A549 (cell line): ENCODE measurements at regions not wholly inside any gene's neighbourhood (a gene's known extent, or its start where the extent isn't known, plus 50 kb on each side); places are given as distances from the start of the nearest gene placed in this dataset.
A peak's percentile ranks its signal among the peaks of the same experiment; 100 is the strongest.

Experiments
- ATAC-seq, 2 experiments: fragments of 200-7000 bp in 1 of 2; fragments of >200 bp in 1 of 2; cut with Nextera tagmentation in 1 of 2; cut with Tn5 transposase in 1 of 2; 3 replicates each; pipeline versions ENCODE4 v1.8.0 to v1.9.1; 2018 to 2020; ENCODE audit warnings: mild to moderate bottlenecking in 1 of 2, moderate library complexity in 1 of 2
- CTCF ChIA-PET: fragments of 300-600 bp; sonication (Branson Sonifier 250); formaldehyde crosslinking; extraction: SDS; loops from one replicate; lab custom pipeline; 2021; ENCODE audit warnings: antibody characterized with exemption, inconsistent platforms; lab: Yijun Ruan, JAX
- POLR2A ChIA-PET: fragments of 350-600 bp; formaldehyde crosslinking; extraction: SDS; loops from one replicate; lab custom pipeline; 2021; ENCODE audit warnings: antibody characterized with exemption, inconsistent platforms; lab: Yijun Ruan, JAX
- DNase-seq, 2 experiments: peaks; one replicate each; pipeline versions ENCODE4 v3.0.0 to v3.0.0-alpha.2; 2011 to 2016; ENCODE audit warnings: low read depth in 1 of 2, low spot score in 1 of 2
- FAIRE-seq: peaks from 2 replicates; lab custom pipeline; 2011; peaks lifted over from hg19 to GRCh38; lab: Jason Lieb, UNC
- H3K27ac ChIP-seq, 2 experiments: fragments of >200 bp; sonication (Bioruptor Twin); formaldehyde crosslinking; 3 replicates each; pipeline ENCODE4 v1.5.1; 2016 to 2017
- H3K4me1 ChIP-seq: fragments of >200 bp; sonication (Bioruptor Twin); formaldehyde crosslinking; 3 replicates; pipeline ENCODE4 v1.6.1; 2016
- H3K4me2 ChIP-seq: fragments of >200 bp; sonication (Bioruptor Twin); formaldehyde crosslinking; 3 replicates; pipeline ENCODE4 v1.6.1; 2016
- H3K4me3 ChIP-seq: fragments of >200 bp; sonication (Bioruptor Twin); formaldehyde crosslinking; 3 replicates; pipeline ENCODE4 v1.5.1; 2016
- H3K9me3 ChIP-seq: fragments of >200 bp; sonication (Bioruptor Twin); formaldehyde crosslinking; 3 replicates; pipeline ENCODE4 v1.6.1; 2016
- CBX8 ChIP-seq: fragments of 200-600 bp; sonication (generic); IDR thresholded peaks from 2 replicates; pipeline ENCODE4 v1.6.1; 2016
- E2F6 ChIP-seq: IDR thresholded peaks from 2 replicates; pipeline ENCODE4 v1.6.1; 2012; ENCODE audit warnings: low read depth, borderline replicate concordance
- EHF ChIP-seq: fragments of 250-450 bp; sonication (Bioruptor Pico); IDR thresholded peaks from 2 replicates; pipeline ENCODE4 v1.5.0; 2020; ENCODE audit warnings: mild to moderate bottlenecking
- ELK1 ChIP-seq: fragments of 150-350 bp; IDR thresholded peaks from 2 replicates; pipeline ENCODE4 v1.6.1; 2014; ENCODE audit warnings: low read depth, mild to moderate bottlenecking, low read length
- EP300 ChIP-seq, 2 experiments: fragments of >200 bp; sonication (Bioruptor Twin); formaldehyde crosslinking; IDR thresholded peaks; 2 replicates in 1 of 2; 3 replicates in 1 of 2; pipeline ENCODE4 v1.6.1; 2016 to 2017
- FOSL2 ChIP-seq, 2 experiments: fragments of 450-650 bp in 1 of 2; fragments of >200 bp in 1 of 2; sonication (Bioruptor Twin) in 1 of 2; formaldehyde crosslinking; IDR thresholded peaks; 2 replicates each; pipeline versions ENCODE4 v1.5.0 to v1.6.1; 2016 to 2020; ENCODE audit warnings: mild to moderate bottlenecking in 1 of 2, moderate library complexity in 1 of 2
- GATA3 ChIP-seq: IDR thresholded peaks from 2 replicates; pipeline ENCODE4 v1.6.1; 2012; ENCODE audit warnings: borderline replicate concordance
- HEYL ChIP-seq: fragments of 250-450 bp; sonication (Bioruptor Pico); IDR thresholded peaks from 2 replicates; pipeline ENCODE4 v1.8.0; 2021; ENCODE audit warnings: mild to moderate bottlenecking, moderate library complexity
- HOXA7 ChIP-seq: fragments of 250-450 bp; sonication (Bioruptor Pico); IDR thresholded peaks from 2 replicates; pipeline ENCODE4 v1.5.0; 2020; ENCODE audit warnings: mild to moderate bottlenecking, moderate library complexity
- HOXB5 ChIP-seq: fragments of 250-450 bp; sonication (Bioruptor Pico); IDR thresholded peaks from 2 replicates; pipeline ENCODE4 v1.5.0; 2020; ENCODE audit warnings: mild to moderate bottlenecking, moderate library complexity
- JUNB ChIP-seq: fragments of >200 bp; sonication (Bioruptor Twin); formaldehyde crosslinking; IDR thresholded peaks from 2 replicates; pipeline ENCODE4 v1.6.1; 2016
- MAFK ChIP-seq: fragments of 450-650 bp; IDR thresholded peaks from 2 replicates; pipeline ENCODE4 v1.6.1; 2014; ENCODE audit not compliant: partially characterized antibody
- MAZ ChIP-seq: fragments of 150-350 bp; IDR thresholded peaks from 2 replicates; pipeline ENCODE4 v1.6.1; 2014; ENCODE audit warnings: antibody characterized with exemption, low read depth, low read length, borderline replicate concordance
- NFE2L2 ChIP-seq: fragments of 150-350 bp; conservative IDR thresholded peaks from 2 replicates; pipeline ENCODE4 v1.6.1; 2014; ENCODE audit warnings: low read length
- NPAS2 ChIP-seq: fragments of 250-450 bp; sonication (Bioruptor Pico); IDR thresholded peaks from 2 replicates; pipeline ENCODE4 v1.8.0; 2022; ENCODE audit warnings: mild to moderate bottlenecking, moderate library complexity, borderline replicate concordance
- RAD21 ChIP-seq, 2 experiments: fragments of >200 bp in 1 of 2; sonication (Bioruptor Twin) in 1 of 2; formaldehyde crosslinking in 1 of 2; IDR thresholded peaks in 1 of 2; conservative IDR thresholded peaks in 1 of 2; 2 replicates in 1 of 2; 3 replicates in 1 of 2; pipeline ENCODE4 v1.6.1; 2012 to 2018; ENCODE audit warnings: inconsistent platforms in 1 of 2
- RNF2 ChIP-seq: fragments of 200-600 bp; sonication (generic); IDR thresholded peaks from 2 replicates; pipeline ENCODE4 v1.6.1; 2016; ENCODE audit warnings: low read depth, mild to moderate bottlenecking, antibody characterized with exemption, moderate library complexity, borderline replicate concordance
- TP53 ChIP-seq: fragments of 250-450 bp; sonication (Bioruptor Pico); IDR thresholded peaks from 2 replicates; pipeline ENCODE4 v1.5.0; 2021; ENCODE audit warnings: mild to moderate bottlenecking, moderate library complexity
- ZFP36 ChIP-seq: fragments of 450-650 bp; IDR thresholded peaks from 2 replicates; pipeline ENCODE4 v1.6.1; 2014; ENCODE audit warnings: borderline replicate concordance; ENCODE audit not compliant: partially characterized antibody
- ZNF302 ChIP-seq: fragments of 250-450 bp; sonication (Bioruptor Pico); IDR thresholded peaks from 2 replicates; pipeline ENCODE4 v1.9.0; 2021; ENCODE audit warnings: inconsistent platforms, mild to moderate bottlenecking, moderate library complexity
- WGBS: methylation state at CpG from one replicate; pipeline ENCODE4 v1.1.6; 2017; ENCODE audit errors: missing lambda C conversion rate; 5-methylcytosine and 5-hydroxymethylcytosine counted together
- TF ChIP-seq, protein P1 (sequence below): fragments of 450-650 bp; IDR thresholded peaks from 2 replicates; pipeline ENCODE4 v1.6.1; 2014; ENCODE audit warnings: antibody characterized with exemption
- TF ChIP-seq, protein P2 (sequence below): fragments of 250-450 bp; sonication (Bioruptor Pico); IDR thresholded peaks from 2 replicates; pipeline ENCODE4 v1.5.0; 2021; ENCODE audit warnings: mild to moderate bottlenecking, moderate library complexity, borderline replicate concordance
- TF ChIP-seq, protein P3 (sequence below): fragments of >200 bp; sonication (Bioruptor Twin); formaldehyde crosslinking; IDR thresholded peaks from 2 replicates; pipeline ENCODE4 v1.6.1; 2016
- TF ChIP-seq, protein P4 (sequence below): IDR thresholded peaks from 2 replicates; pipeline ENCODE4 v1.6.1; 2012

- ATAC-seq = no peak
- TF ChIP-seq EP300 (IDR thresholded peaks at IDR 0.05) (no peak), MAZ (no peak), JUNB (no peak), ZNF302 (no peak), GATA3 (no peak), ZFP36 (no peak), E2F6 (no peak), NFE2L2 (no peak), RNF2 (no peak), EHF (CRISPR knock-in tag) (no peak), HOXA7 (CRISPR knock-in tag) (no peak), MAFK (no peak), NPAS2 (no peak), RAD21 (conservative IDR thresholded peaks at IDR 0.05 in 1 of 2, IDR thresholded peaks at IDR 0.05 in 1 of 2) (no peak), HOXB5 (no peak), TP53 (CRISPR knock-in tag) (no peak)
- H3K27ac ChIP-seq = peak overlapping the region; percentile 10 to 100; a peak in 4 of 6 replicates
- H3K4me2 ChIP-seq = peak overlapping the region; percentile 94
- H3K9me3 ChIP-seq = no peaks in the 10 kb centered on the region
- WGBS = 75% methylated on average over 11 of the region's 11 CpGs
- ChIA-PET POLR2A (interaction anchor here (0.6 to 0.9 kb wide), 2 partner anchors 23 to 69 kb away, joined by 3 to 4 read pairs; no protein-coding TSS in a partner anchor), CTCF (interaction anchor here (0.7 to 4.3 kb wide), 12 partner anchors 10 to 1160 kb away, joined by 3 to 38 read pairs (median 6); no protein-coding TSS in a partner anchor)
- no peak for FAIRE-seq
- H3K4me1 ChIP-seq = peaks cover 48% of the 10 kb centered on the region
- DNase-seq = no peak
- peak overlapping the region; percentile 68; the same call in 1 of the 3 replicates for H3K4me3 ChIP-seq
Measured at GRCh38 chr1:9179463-9180110, 50.7 kb upstream of the GPR157 start.

GRCh38 chr1:9180111-9180819 lies 51.4 kb upstream of the GPR157 start:
- POLR2A ChIA-PET = interaction anchor here (0.9 kb wide), 1 partner anchor 70 kb away, joined by 3 read pairs; no protein-coding TSS in a partner anchor
- Histone ChIP-seq H3K4me3 (peak overlapping the region; percentile 68), H3K9me3 (no peaks in the 10 kb centered on the region)
- peak in 1 of 2 experiments; percentile 63; a peak in 3 of 6 replicates for ATAC-seq
- no peak for TF ChIP-seq ELK1
- TF ChIP-seq ZNF302 = no peak
- peak; percentile 33; the same call in 1 of the 2 replicates for TF ChIP-seq GATA3
- TF ChIP-seq RNF2 = no peak
- TF ChIP-seq, protein P1, sequence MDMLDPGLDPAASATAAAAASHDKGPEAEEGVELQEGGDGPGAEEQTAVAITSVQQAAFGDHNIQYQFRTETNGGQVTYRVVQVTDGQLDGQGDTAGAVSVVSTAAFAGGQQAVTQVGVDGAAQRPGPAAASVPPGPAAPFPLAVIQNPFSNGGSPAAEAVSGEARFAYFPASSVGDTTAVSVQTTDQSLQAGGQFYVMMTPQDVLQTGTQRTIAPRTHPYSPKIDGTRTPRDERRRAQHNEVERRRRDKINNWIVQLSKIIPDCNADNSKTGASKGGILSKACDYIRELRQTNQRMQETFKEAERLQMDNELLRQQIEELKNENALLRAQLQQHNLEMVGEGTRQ = no peak
- TF ChIP-seq, protein P2, sequence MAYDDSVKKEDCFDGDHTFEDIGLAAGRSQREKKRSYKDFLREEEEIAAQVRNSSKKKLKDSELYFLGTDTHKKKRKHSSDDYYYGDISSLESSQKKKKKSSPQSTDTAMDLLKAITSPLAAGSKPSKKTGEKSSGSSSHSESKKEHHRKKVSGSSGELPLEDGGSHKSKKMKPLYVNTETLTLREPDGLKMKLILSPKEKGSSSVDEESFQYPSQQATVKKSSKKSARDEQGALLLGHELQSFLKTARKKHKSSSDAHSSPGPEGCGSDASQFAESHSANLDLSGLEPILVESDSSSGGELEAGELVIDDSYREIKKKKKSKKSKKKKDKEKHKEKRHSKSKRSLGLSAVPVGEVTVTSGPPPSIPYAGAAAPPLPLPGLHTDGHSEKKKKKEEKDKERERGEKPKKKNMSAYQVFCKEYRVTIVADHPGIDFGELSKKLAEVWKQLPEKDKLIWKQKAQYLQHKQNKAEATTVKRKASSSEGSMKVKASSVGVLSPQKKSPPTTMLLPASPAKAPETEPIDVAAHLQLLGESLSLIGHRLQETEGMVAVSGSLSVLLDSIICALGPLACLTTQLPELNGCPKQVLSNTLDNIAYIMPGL (CRISPR knock-in tag) = no peak
- TF ChIP-seq HEYL (CRISPR knock-in tag) = no peak
- TF ChIP-seq, protein P3, sequence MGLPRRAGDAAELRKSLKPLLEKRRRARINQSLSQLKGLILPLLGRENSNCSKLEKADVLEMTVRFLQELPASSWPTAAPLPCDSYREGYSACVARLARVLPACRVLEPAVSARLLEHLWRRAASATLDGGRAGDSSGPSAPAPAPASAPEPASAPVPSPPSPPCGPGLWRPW = no peak
- no peak for TF ChIP-seq CBX8
- no peak for TF ChIP-seq FOSL2 (IDR thresholded peaks at IDR 0.05)
- TF ChIP-seq FOSL2 (CRISPR knock-in tag; IDR thresholded peaks at IDR 0.05) = peak; percentile 70
- TF ChIP-seq, protein P4, sequence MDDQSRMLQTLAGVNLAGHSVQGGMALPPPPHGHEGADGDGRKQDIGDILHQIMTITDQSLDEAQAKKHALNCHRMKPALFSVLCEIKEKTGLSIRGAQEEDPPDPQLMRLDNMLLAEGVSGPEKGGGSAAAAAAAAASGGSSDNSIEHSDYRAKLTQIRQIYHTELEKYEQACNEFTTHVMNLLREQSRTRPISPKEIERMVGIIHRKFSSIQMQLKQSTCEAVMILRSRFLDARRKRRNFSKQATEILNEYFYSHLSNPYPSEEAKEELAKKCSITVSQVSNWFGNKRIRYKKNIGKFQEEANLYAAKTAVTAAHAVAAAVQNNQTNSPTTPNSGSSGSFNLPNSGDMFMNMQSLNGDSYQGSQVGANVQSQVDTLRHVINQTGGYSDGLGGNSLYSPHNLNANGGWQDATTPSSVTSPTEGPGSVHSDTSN = no peak
- TF ChIP-seq, all 56 proteins: peak for 2
- peak overlapping the region; percentile 93 to 100 for H3K27ac ChIP-seq
- peaks cover 48% of the 10 kb centered on the region for H3K4me1 ChIP-seq
- FAIRE-seq (no peak), DNase-seq (peak; percentile 48 to 59)
- WGBS = 13% methylated on average over 8 of the region's 8 CpGs
- CTCF ChIA-PET = interaction anchor here (0.6 to 4.3 kb wide), 25 partner anchors 9 to 586 kb away, joined by 3 to 38 read pairs (median 5); partner anchors contain the start of gene H6PD
- peak overlapping the region; percentile 94 for H3K4me2 ChIP-seq
